ENCODE measurements at regions not wholly inside any gene's neighbourhood (a gene's known extent, or its start where the extent isn't known, plus 50 kb on each side); places are given as distances from the start of the nearest gene placed in this dataset.

DNA sequence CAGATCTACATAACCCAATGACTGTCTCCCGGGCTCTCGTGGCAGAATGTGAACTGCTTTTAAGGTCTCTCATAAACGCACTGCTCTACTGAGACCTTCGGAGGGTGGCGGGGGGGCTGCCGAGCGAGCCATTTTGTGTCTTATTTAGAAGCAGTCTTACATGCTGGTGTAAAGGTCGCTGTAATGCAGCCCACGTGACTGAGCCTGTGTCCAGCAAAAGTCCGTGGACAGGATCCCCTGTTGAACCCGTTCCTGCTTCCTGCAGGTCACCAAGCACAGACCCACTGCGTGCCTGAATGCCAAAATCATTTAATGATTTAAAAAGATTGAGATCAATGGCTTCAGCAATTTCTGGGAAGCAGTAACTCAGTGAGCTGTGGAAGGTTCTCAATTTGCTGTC lies 415.9 kb downstream of the BCOR start:
- no peaks in the 10 kb centered on the region for H3K9me1 ChIP-seq (ENCODE audit: control insufficient read depth, extremely low read depth, insufficient read depth, low read length)
- no peaks in the 10 kb centered on the region for H4K20me1 ChIP-seq (ENCODE audit: control insufficient read depth, extremely low read depth, insufficient read depth, low read length)
- dilution Hi-C loops (cut with MboI; ENCODE audit: extremely low pct_ligation_motif_present, low sequenced_read_pairs) = no loop called here
- no peaks in the 10 kb centered on the region for H3K4me1 ChIP-seq (ENCODE audit: control insufficient read depth, extremely low read depth, insufficient read depth, low read length)
- H3K9ac ChIP-seq (ENCODE audit: control insufficient read depth, extremely low read depth, insufficient read depth, low read length) = no peak overlapping the region
- peaks cover 5% of the 10 kb centered on the region for H3K27me3 ChIP-seq (ENCODE audit: control insufficient read depth, extremely low read depth, insufficient read depth, low read length)
- TF ChIP-seq EZH2 (IDR thresholded peaks at IDR 0.05; ENCODE audit: low read length) (no peak), CTCF (optimal IDR thresholded peaks at IDR 0.05 in 1 of 3, IDR thresholded peaks at IDR 0.05 in 1 of 3, conservative IDR thresholded peaks at IDR 0.05 in 1 of 3; ENCODE audit: extremely low read depth in 1 of 3, insufficient read depth in 2 of 3, low read length in 3 of 3) (no peak)
- H3K27ac ChIP-seq (ENCODE audit: control insufficient read depth, insufficient read depth, low read length) = no peak overlapping the region
- no peak overlapping the region for H2AFZ ChIP-seq (ENCODE audit: control insufficient read depth, low read length)
- no peaks in the 10 kb centered on the region for H3K9me3 ChIP-seq (ENCODE audit: control insufficient read depth, low read depth, low read length)
- H3K36me3 ChIP-seq (ENCODE audit: control insufficient read depth in 2 of 2, extremely low read depth in 1 of 2, insufficient read depth in 2 of 2, low read length in 2 of 2) = no peaks in the 10 kb centered on the region
- H3K4me2 ChIP-seq (ENCODE audit: control insufficient read depth, extremely low read depth, insufficient read depth, low read depth, low read length) = no peak overlapping the region
- FAIRE-seq (no peak), DNase-seq (ENCODE audit: low read depth, low spot score) (no peak)
- H3K4me3 ChIP-seq (ENCODE audit: control insufficient read depth in 2 of 3, extremely low read depth in 1 of 3, insufficient read depth in 2 of 3, low read depth in 1 of 3, low read length in 3 of 3) = no peak overlapping the region
- no peaks in the 10 kb centered on the region for H3K79me2 ChIP-seq (ENCODE audit: control insufficient read depth, insufficient read depth, low read length)

DNA sequence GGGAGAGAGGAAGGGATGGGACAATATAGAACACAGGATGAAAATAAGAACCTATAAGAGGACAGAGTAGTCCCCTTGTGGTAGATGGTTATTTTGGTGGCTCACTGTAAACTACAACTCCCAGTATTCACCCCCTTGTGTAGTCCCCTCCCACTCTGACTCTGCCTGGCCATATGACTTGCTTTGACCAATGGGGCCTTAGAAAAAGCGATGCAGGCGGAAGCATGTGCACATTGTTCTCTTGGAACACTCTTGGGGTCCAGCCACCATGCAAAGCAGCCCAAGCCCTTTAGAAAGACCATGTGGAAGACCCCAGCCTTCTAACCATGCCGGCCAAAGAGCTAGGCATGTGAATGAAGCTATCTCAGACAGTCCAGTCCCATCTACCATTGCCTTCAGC lies 415.0 kb downstream of the BCOR start:
- Histone ChIP-seq H3K4me1 (ENCODE audit: control insufficient read depth, extremely low read depth, insufficient read depth, low read length) (no peaks in the 10 kb centered on the region), H3K9me1 (ENCODE audit: control insufficient read depth, extremely low read depth, insufficient read depth, low read length) (no peaks in the 10 kb centered on the region), H3K9ac (ENCODE audit: control insufficient read depth, extremely low read depth, insufficient read depth, low read length) (no peak overlapping the region), H3K4me2 (ENCODE audit: control insufficient read depth, extremely low read depth, insufficient read depth, low read depth, low read length) (no peak overlapping the region), H4K20me1 (ENCODE audit: control insufficient read depth, extremely low read depth, insufficient read depth, low read length) (no peaks in the 10 kb centered on the region), H3K27ac (ENCODE audit: control insufficient read depth, insufficient read depth, low read length) (no peak overlapping the region), H3K79me2 (ENCODE audit: control insufficient read depth, insufficient read depth, low read length) (no peaks in the 10 kb centered on the region), H2AFZ (ENCODE audit: control insufficient read depth, low read length) (no peak overlapping the region), H3K9me3 (ENCODE audit: control insufficient read depth, low read depth, low read length) (no peaks in the 10 kb centered on the region), H3K36me3 (ENCODE audit: control insufficient read depth in 2 of 2, extremely low read depth in 1 of 2, insufficient read depth in 2 of 2, low read length in 2 of 2) (no peaks in the 10 kb centered on the region), H3K4me3 (ENCODE audit: control insufficient read depth in 2 of 3, extremely low read depth in 1 of 3, insufficient read depth in 2 of 3, low read depth in 1 of 3, low read length in 3 of 3) (no peak overlapping the region), H3K27me3 (ENCODE audit: control insufficient read depth, extremely low read depth, insufficient read depth, low read length) (peaks cover 10% of the 10 kb centered on the region)
- FAIRE-seq = no peak
- DNase-seq (ENCODE audit: low read depth, low spot score) = no peak
- no peak for TF ChIP-seq EZH2 (IDR thresholded peaks at IDR 0.05; ENCODE audit: low read length)
- no peak for TF ChIP-seq CTCF (optimal IDR thresholded peaks at IDR 0.05 in 1 of 3, IDR thresholded peaks at IDR 0.05 in 1 of 3, conservative IDR thresholded peaks at IDR 0.05 in 1 of 3; ENCODE audit: extremely low read depth in 1 of 3, insufficient read depth in 2 of 3, low read length in 3 of 3)
- dilution Hi-C loops (cut with MboI; ENCODE audit: extremely low pct_ligation_motif_present, low sequenced_read_pairs) = no loop called here

All from keratinocyte (primary cell).